GM18498 (cell line): ENCODE measurements at regions not wholly inside any gene's neighbourhood (a gene's known extent, or its start where the extent isn't known, plus 50 kb on each side); places are given as distances from the start of the nearest gene placed in this dataset.
A peak's percentile ranks its signal among the peaks of the same experiment; 100 is the strongest.
"Not testable (repeated sequence)": the region's sequence is repeated elsewhere in the genome, so short reads cannot be mapped to it uniquely, and the experiment has no call there.

Experiments
- ATAC-seq: cut with Tn5 transposase; IDR thresholded peaks from one replicate; pipeline ENCODE4 v1.9.1; 2021; ENCODE audit warnings: mild to moderate bottlenecking, moderate library complexity; ENCODE audit not compliant: unreplicated experiment

- ATAC-seq = no peak
Measured at GRCh38 chr6:56904068-56904467, 50.8 kb upstream of the BEND6 start.

DNA sequence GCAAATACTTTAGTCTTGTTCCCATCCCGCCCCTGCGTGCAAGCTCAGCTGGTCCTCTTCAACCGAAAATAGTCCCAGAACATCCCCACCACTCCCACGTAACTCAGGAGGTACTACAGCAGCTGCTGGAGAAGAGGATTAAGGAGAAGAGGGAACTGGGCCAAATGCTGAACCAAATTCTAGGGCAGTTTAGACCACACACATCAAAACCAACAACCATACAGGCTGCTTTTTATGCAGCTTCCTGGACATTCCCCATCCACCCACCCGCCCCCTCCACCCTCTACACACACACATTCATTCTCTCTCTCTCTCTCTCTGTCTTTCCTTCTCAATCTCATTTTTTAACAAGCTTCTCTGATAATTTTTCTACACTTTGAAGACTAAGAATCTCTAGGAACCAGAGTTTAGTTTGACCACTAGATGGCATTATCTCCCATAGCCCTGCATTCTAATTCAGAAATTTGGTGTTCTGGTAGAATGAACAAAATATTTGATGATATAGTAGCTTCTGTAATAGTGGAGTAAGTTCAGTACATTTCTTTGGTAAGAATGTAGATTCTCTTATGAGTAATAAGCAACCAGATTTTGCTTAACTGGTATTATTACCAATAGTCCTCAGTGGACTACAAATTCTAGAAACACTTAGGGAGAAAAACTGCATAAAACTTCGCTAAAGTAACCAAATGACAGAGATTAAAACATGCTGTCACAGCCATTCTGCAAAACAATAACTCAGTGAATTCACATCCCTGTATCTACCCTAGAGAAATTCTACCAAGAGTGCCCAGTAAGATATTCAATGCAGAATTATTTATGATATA, 52.1 kb upstream of the BEND6 start:
- no peak for ATAC-seq

DNA sequence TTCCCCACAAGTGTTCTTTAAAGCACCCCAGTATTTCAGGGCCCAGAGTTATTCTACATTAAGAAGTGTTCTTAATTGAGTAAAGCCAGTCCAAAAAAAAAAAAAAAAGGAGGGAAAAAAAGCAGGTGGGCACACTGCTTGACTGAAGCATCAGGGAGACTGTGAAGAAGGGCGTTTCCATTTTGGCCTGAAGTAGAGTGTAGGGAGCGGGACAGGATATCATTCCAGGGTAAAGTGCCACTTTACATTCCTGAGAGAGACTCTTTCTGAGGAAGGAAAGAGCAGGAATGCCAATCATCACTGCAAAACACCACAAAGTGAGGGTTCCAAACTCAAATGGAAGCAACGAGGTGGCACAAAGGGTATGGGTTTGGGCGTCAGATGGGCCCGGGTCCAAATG, 54.1 kb upstream of the BEND6 start:
- ATAC-seq = no peak

- ATAC-seq = no peak
Measured at GRCh38 chr6:56899753-56900152, 55.2 kb upstream of the BEND6 start.

GRCh38 chr6:56899311-56899710, 55.6 kb upstream of the BEND6 start:
- no peak for ATAC-seq

DNA sequence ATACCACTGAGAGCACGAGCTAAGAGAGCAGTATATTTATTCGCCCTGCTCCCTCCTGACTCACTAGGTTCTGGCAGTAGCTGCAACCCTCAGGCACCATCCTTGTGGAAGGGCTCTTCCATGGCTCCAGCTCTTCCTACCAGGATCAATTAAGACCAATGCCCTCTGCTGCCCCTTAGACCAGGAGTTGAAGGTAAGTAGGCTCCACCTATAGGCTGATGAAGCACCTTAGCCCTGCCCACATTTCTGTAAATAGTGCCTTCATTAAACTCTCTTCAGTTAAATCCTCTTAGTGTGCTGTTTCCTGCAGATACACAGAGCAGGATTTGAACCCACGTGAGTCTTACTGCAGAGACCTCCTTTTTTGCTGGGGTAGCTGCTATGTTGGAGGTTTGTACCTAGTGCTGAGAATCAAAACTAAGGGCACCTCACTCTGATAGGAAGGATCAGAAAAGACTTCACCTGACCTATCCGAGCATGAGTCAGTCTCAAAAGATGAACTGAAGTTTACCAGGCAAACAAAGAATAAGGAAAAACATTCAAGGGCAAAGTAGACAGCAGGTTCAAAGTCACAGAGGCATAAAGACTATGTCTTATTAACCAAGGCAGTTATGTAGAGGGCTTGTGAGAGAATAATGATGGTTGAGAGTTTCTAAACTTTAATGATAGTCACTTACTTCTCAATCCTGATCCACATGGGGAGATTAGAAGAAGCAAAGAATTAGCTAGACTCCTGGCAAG, 56.9 kb upstream of the BEND6 start:
- no peak for ATAC-seq

DNA sequence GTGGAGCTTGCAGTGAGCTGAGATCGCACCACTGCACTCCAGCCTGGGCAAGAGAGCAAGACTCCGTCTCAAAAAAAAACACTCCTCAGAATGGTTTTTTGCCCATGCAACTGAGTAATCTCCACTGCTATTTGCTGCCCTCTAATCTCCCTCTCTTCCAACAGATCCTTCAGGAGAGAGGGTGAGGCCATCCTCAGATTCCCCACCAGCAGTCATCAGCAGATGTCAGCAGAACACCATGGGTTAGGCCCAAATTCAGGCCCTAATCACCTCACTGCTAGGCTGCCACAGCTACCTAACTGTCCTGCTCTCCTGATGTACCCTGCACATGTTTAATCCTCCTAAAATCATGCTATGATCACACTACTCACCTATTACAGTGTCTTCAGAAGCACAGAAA, 63.2 kb upstream of the BEND6 start:
- ATAC-seq = no peak

DNA sequence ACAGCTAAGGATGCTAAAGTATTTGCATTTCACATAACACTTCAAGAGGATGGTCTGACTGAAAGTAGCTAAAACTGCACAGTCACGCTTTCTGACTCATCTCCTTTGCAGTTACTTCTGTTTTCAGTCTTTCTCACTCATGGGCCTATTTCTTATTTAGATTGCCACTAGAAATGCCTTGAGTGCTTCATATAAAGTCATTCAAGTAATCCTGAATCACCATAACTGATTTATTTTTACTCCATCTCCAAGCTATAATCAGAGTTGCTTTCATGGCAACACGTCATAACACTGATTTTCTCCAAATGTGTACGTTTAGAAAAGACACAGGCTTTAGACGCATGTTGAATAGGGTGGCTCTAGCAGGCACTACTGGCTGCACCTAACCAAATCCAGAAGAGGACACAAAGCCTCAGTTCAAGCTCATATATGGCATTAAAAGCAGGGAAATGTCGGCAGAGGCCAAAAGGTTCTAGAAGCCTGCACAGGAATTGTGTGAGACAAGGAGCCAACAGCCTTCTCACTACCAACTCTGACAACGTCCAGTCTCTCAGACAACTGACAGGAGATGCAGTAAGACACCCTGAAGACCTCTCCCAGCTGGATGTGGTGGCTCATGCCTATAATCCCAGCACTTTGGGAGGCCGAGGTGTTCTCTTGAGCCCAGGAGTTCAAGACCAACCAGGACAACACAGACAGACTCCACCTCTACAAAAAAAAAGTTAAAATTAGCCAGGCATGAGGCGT, 64.1 kb upstream of the BEND6 start:
- ATAC-seq = peak; percentile 96

- no peak for ATAC-seq
Measured at GRCh38 chr6:56890066-56890465, 64.8 kb upstream of the BEND6 start.

DNA sequence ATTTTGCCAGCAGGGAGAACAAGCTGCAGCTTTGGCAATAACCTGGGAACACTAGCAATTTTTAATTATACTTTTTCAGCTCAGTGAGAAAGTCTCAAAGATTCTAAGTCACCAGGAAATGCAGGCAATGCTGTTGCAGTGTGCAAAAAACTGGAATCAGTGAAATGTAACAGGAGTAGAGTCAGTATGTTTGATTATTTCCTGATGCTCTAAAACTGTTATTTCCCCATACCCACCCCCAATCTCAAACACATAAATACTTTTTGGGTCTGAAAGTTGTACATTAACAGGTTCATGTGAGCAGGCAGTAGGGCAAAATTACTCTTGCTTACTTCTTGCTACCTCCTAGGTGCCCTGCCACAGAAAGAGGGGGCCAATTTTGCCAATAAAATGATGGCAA, 65.4 kb upstream of the BEND6 start:
- no peak for ATAC-seq

DNA sequence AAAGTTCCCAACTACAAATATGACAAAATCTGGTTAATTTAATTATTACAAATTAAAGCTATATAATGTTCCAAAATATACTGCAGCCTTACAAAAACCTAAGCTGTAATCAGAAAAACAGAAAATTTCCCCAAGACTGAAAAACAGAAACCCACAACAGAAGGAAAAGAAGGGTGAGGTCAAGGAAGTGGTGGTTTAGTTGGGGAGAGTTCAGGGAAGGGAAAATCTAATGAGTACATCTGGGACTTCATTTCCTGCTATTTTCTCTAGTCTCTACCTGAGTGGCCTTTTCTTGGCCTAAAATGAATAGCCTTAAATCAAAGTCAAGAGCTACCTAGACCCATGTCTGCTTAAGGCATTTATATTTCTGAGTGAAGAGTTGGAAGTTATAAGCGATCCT, 66.2 kb upstream of the BEND6 start:
- ATAC-seq = no peak

DNA sequence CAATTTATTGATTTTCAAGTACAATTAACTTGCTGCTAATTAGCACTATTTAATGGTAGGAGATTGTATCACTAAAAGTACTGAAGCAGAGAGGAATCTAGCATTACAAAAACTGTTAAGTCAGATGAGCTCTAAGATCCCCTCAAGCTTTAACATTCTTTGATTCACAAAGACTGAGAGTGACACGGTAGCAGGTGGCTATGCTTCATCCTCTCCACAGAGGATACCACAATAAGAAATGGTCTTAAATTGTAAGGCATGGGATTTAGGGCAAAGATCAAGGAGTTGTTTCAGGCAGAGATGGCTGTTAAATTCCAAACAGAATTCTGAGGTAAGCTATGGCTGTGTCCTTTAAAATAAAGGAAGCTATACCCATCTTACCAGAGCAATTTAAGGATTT, 67.8 kb upstream of the BEND6 start:
- no peak for ATAC-seq

- ATAC-seq = no peak
Measured at GRCh38 chr6:56877922-56878321, 77.0 kb upstream of the BEND6 start.

- ATAC-seq = no peak
Measured at GRCh38 chr6:56875961-56876360, 78.9 kb upstream of the BEND6 start.

GRCh38 chr6:56875523-56875922, 79.4 kb upstream of the BEND6 start:
- ATAC-seq = no peak

DNA sequence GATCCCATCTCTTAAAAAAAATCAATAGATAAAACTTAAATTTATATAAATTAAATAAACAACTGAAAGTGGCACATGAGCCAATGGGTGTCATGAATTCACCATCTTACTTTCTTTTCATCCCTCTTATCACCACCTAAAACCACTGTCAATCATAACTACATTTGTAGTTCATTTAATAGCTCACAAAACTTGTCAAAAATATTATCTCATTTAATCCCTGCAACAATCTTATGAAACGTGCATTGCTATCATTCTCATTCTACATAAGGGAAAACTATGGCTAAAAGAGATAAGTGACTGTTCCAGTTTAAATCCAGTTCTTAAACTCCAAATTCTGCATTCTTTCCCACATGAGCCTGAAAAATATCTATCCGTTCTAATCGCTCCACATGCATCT, 80.6 kb upstream of the BEND6 start:
- no peak for ATAC-seq

DNA sequence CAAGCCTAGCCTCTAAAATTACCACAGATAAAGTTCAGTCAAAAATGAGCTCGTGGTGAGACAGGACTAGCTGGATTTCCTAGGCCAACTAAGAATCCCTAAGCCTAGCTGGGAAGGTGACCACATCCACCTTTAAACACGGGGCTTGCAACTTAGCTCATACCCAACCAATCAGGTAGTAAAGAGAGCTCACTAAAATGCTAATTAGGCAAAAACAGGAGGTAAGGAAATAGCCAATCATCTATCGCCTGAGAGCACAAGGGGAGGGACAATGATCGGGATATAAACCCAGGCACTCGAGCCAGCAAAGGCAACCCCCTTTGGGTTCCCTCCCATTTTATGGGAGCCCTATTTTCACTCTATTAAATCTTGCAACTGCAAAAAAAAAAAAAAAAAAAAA, 84.9 kb upstream of the BEND6 start:
- not testable (repeated sequence) for ATAC-seq

DNA sequence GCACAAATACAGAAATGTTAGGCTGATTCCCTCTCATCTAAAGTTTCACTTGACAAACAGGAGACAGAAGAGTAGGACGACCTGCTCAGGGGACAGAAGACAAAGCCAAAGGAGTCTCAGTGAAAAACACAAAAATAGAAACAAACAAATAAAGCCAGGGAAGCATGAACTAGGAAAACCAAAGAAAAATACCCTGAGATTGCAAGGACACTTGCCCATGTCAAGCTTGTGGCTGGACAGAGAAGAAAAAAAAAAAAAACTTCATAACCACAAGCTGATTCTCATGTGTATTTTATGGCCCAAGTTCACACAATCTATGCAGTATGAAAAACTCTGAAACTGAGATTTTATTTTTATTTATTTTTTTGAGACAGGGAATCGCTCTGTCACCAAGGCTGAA, 85.6 kb upstream of the BEND6 start:
- ATAC-seq = no peak

- no peak for ATAC-seq
Measured at GRCh38 chr6:56868687-56869086, 86.2 kb upstream of the BEND6 start.

DNA sequence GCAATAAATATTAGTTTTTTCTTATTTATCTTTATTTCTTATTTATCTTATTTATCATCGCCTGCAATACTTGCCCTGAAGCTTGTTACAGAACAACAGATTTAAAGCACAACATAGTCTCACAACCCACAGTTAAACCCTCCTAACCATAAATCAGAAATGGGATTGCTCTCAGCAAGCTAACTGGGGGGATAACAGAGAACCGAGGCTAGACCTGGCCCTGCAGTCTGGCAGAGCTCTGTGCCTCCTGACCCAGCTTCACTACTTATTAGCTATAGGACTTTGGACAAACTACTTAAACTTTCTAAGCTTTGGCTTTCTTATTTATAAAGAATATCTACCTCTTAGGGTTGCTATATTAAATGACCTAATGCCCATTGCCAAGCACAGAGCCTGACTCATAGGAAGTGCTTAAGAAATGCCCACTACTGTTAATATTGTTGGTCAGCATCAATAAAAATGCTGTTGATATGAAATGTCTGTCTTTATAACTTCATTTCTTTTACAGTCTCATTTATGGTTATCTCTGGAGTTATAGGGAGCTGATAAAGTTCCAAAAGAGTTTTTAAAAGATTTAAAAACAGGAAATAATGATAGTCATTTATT, 87.9 kb upstream of the BEND6 start:
- no peak for ATAC-seq
